ENCODE measurements at regions not wholly inside any gene's neighbourhood (a gene's known extent, or its start where the extent isn't known, plus 50 kb on each side); places are given as distances from the start of the nearest gene placed in this dataset.

DNA sequence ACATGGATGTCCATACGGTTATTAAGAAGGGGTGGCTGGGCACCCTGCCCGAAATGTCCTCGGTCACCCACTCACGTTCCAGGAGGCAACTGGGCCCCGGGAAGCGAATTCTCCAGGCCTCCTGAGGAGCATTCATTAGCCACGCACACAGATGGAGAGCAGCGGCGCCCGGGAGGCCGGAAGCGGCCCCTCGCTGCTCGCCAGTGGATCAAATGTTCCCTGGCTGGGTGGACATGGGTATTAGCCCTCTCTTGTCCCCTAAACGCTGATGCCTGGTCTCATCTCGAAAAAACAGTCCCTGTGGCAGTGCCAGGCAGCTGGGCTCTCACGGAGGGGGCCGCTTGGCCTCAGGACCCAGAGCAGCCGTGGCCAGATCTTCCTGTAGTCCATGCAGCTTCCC is 59.0 kb upstream of the DLK1 start:
- DNase-seq = no peak
- intact Hi-C loops (cut with DNase I) = loop anchor here in 2 of 4 donors (10.0 kb wide), 2 partner anchors 223 to 957 kb away; no protein-coding TSS in a partner anchor
- H3K27me3 ChIP-seq (ENCODE audit: control insufficient read depth, insufficient read depth) = no peaks in the 10 kb centered on the region

GRCh38 chr14:100668352-100668751 is 58.3 kb upstream of the DLK1 start:
- ATAC-seq (no peak), DNase-seq (no peak)
- no peak overlapping the region for H3K27ac ChIP-seq (ENCODE audit: low read length)
- H3K9me3 ChIP-seq (ENCODE audit: control insufficient read depth, low read length) = no peaks in the 10 kb centered on the region
- WGBS = 96% methylated on average over 6 of the region's 6 CpGs
- no peaks in the 10 kb centered on the region for H3K27me3 ChIP-seq (ENCODE audit: control insufficient read depth, insufficient read depth)
- no peak overlapping the region for H3K4me3 ChIP-seq (ENCODE audit: low read length)
- no peaks in the 10 kb centered on the region for H3K4me1 ChIP-seq (ENCODE audit: control insufficient read depth, insufficient read depth, low read length)
- intact Hi-C loops (cut with DNase I) = loop anchor here in 2 of 4 donors (10.0 kb wide), 2 partner anchors 224 to 956 kb away; no protein-coding TSS in a partner anchor

More for the DNA sequence above, 59.0 kb upstream of the DLK1 start:
- Histone ChIP-seq H3K9me3 (ENCODE audit: control insufficient read depth, low read length) (no peaks in the 10 kb centered on the region), H3K4me1 (ENCODE audit: control insufficient read depth, insufficient read depth, low read length) (no peaks in the 10 kb centered on the region), H3K4me3 (ENCODE audit: low read length) (no peak overlapping the region), H3K27ac (ENCODE audit: low read length) (no peak overlapping the region)
- WGBS = 90% methylated on average over 19 of the region's 19 CpGs
- ATAC-seq = no peak

GRCh38 chr14:100669011-100669412 is 57.7 kb upstream of the DLK1 start:
- intact Hi-C loops (cut with DNase I) = loop anchor here in 2 of 4 donors (10.0 kb wide), 2 partner anchors 224 to 956 kb away; no protein-coding TSS in a partner anchor

DNA sequence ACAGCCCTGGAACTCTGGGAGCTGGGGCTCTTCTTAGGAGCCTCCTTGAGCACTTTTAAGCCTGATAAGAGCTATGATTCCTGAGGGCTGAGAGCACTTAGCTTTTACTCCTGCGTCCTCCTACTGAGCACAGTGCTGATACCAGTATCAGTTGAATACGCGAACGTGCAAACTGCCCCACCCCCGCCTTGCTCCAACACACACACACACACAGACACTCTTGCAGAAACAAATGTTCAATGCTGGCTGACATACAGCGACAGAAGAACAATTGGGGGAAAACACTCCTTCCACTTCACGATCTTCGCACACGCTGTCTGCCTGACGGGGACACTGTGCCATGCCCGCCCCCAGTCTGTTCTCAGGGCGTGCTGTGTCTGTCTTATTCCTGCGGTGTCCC is 57.2 kb upstream of the DLK1 start:
- DNase-seq = no peak
- H3K27me3 ChIP-seq (ENCODE audit: control insufficient read depth, insufficient read depth) = no peaks in the 10 kb centered on the region
- no peak overlapping the region for H3K27ac ChIP-seq (ENCODE audit: low read length)
- H3K4me3 ChIP-seq (ENCODE audit: low read length) = no peak overlapping the region
- H3K9me3 ChIP-seq (ENCODE audit: control insufficient read depth, low read length) = no peaks in the 10 kb centered on the region
- H3K4me1 ChIP-seq (ENCODE audit: control insufficient read depth, insufficient read depth, low read length) = no peaks in the 10 kb centered on the region
- intact Hi-C loops (cut with DNase I) = loop anchor here in 2 of 4 donors (10.0 kb wide), 2 partner anchors 225 to 955 kb away; no protein-coding TSS in a partner anchor
- 25% methylated on average over 13 of the region's 13 CpGs for WGBS
- no peak for ATAC-seq

More at GRCh38 chr14:100669011-100669412, 57.7 kb upstream of the DLK1 start:
- ATAC-seq (no peak), DNase-seq (no peak)
- Histone ChIP-seq H3K4me1 (ENCODE audit: control insufficient read depth, insufficient read depth, low read length) (no peaks in the 10 kb centered on the region), H3K4me3 (ENCODE audit: low read length) (no peak overlapping the region), H3K27me3 (ENCODE audit: control insufficient read depth, insufficient read depth) (no peaks in the 10 kb centered on the region), H3K27ac (ENCODE audit: low read length) (no peak overlapping the region), H3K9me3 (ENCODE audit: control insufficient read depth, low read length) (no peaks in the 10 kb centered on the region)
- 55% methylated on average over 9 of the region's 9 CpGs for WGBS

DNA sequence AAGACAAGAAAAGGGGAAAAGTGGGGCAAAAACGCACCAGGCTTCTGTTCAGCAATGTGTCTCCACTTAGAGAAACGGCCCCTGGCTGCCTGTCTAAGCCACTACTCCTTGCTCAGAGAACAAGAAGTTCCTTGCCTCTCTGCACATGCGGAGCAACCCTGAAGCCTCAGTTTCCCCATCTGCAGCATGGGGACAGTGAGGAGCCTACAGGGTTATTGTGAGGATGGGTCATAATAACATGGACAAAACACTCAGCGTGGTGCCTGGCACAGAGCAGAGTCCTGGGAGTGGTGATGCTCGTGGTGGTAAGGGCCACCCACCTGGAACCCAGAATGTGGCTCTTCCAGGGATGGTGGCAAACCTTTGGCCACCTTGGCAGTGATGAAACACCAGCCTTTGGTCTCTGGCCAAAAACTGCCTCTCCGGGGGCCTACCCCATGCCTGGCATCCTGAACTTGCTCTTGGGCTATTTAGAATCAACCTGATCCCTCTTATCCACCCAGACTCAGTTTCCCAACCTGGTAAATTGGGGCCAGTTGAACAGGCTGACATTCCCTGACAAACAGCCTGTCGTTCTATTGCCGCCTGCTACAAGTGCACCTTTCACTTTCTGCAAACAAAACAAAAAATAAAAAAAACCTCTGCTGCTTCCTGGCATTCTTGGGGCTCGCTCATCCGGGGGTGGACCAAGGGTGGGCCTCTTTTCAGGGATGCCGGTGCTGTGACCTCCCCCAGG is 56.5 kb upstream of the DLK1 start:
- intact Hi-C loops (cut with DNase I) = loop anchor here in 1 of 4 donors (10.0 kb wide), 1 partner anchor 155 kb away; the partner anchor contains the start of gene MEG3
- WGBS = 56% methylated on average over 11 of the region's 11 CpGs
- Histone ChIP-seq H3K27ac (ENCODE audit: low read length) (no peak overlapping the region), H3K9me3 (ENCODE audit: control insufficient read depth, low read length) (no peaks in the 10 kb centered on the region), H3K4me1 (ENCODE audit: control insufficient read depth, insufficient read depth, low read length) (no peaks in the 10 kb centered on the region), H3K4me3 (ENCODE audit: low read length) (no peak overlapping the region), H3K27me3 (ENCODE audit: control insufficient read depth, insufficient read depth) (no peaks in the 10 kb centered on the region)
- no peak for ATAC-seq
- no peak for DNase-seq

DNA sequence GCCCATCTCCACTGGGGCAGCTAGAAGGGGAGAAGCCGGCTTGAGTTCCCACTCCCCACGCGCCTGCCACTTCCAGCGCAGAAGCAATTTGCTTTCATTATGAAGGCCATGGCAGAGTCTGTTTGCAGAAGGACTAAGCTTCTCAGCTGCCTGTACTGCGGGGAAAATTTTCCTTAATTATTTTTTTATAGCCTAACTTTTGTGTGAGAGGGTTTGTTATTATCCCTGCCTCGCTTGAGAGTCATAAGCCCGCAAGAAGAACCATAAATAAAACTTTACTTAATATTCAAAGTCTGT is 56.0 kb upstream of the DLK1 start:
- Histone ChIP-seq H3K4me3 (ENCODE audit: low read length) (no peak overlapping the region), H3K27ac (ENCODE audit: low read length) (no peak overlapping the region), H3K4me1 (ENCODE audit: control insufficient read depth, insufficient read depth, low read length) (no peaks in the 10 kb centered on the region), H3K9me3 (ENCODE audit: control insufficient read depth, low read length) (no peaks in the 10 kb centered on the region), H3K27me3 (ENCODE audit: control insufficient read depth, insufficient read depth) (no peaks in the 10 kb centered on the region)
- DNase-seq (no peak), ATAC-seq (no peak)
- WGBS = 70% methylated on average over 7 of the region's 7 CpGs
- intact Hi-C loops (cut with DNase I) = loop anchor here in 1 of 4 donors (10.0 kb wide), 1 partner anchor 154 kb away; the partner anchor contains the start of gene MEG3

- H3K27me3 ChIP-seq (ENCODE audit: control insufficient read depth, insufficient read depth) = no peaks in the 10 kb centered on the region
- H3K4me1 ChIP-seq (ENCODE audit: control insufficient read depth, insufficient read depth, low read length) = no peaks in the 10 kb centered on the region
- DNase-seq (no peak), ATAC-seq (no peak)
- H3K27ac ChIP-seq (ENCODE audit: low read length) = no peak overlapping the region
- no peak overlapping the region for H3K4me3 ChIP-seq (ENCODE audit: low read length)
- H3K9me3 ChIP-seq (ENCODE audit: control insufficient read depth, low read length) = no peaks in the 10 kb centered on the region
- intact Hi-C loops (cut with DNase I) = loop anchor here in 1 of 4 donors (10.0 kb wide), 1 partner anchor 153 kb away; the partner anchor contains the start of gene MEG3
- 84% methylated on average over 6 of the region's 6 CpGs for WGBS
These were observed 55.2 kb upstream of the DLK1 start for GRCh38 chr14:100671386-100671901.

DNA sequence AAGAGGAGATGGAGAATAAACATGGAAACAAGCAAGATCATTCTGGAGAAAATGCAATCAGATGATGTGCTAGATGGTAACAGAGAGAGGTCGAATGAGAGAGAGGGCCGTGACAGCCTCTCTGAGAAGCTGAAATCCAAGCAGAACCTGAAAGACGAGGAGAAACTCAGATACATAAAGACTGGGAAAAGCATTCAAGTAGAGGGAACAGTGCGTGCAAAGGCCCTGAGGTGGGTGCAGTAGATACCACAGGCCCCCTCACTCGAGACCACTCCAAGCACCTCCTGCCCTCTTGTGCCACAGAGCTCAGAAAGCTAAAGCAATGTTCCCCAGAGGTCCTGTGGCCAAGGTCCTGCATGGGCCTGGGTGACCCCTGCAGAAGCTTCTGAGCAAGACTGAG is 54.8 kb upstream of the DLK1 start:
- DNase-seq (no peak), ATAC-seq (no peak)
- Histone ChIP-seq H3K4me3 (ENCODE audit: low read length) (no peak overlapping the region), H3K27me3 (ENCODE audit: control insufficient read depth, insufficient read depth) (no peaks in the 10 kb centered on the region), H3K27ac (ENCODE audit: low read length) (no peak overlapping the region), H3K9me3 (ENCODE audit: control insufficient read depth, low read length) (no peaks in the 10 kb centered on the region), H3K4me1 (ENCODE audit: control insufficient read depth, insufficient read depth, low read length) (no peaks in the 10 kb centered on the region)
- WGBS = 84% methylated on average over 5 of the region's 5 CpGs
- intact Hi-C loops (cut with DNase I) = loop anchor here in 1 of 4 donors (10.0 kb wide), 1 partner anchor 153 kb away; the partner anchor contains the start of gene MEG3

- intact Hi-C loops (cut with DNase I) = loop anchor here in 1 of 4 donors (10.0 kb wide), 1 partner anchor 152 kb away; the partner anchor contains the start of gene MEG3
- no peaks in the 10 kb centered on the region for H3K27me3 ChIP-seq (ENCODE audit: control insufficient read depth, insufficient read depth)
These were observed 53.4 kb upstream of the DLK1 start for GRCh38 chr14:100673085-100673806.

DNA sequence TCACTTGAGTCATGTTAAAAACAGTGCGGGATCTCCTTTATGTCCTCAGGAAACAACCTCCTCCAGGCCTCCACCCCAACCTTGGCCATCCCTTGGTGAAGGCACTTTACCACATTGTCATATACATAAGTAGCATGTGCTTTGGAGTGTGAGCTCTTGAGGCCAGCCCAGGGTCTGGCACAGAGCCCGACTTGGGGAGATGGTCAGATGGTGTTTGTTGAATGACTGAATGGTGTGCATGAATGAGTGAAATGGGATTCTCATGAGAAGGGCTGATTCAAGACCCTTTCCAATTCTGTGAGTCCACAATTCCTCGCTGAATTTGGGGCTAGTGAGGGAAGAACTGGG is 52.9 kb upstream of the DLK1 start:
- Histone ChIP-seq H3K27ac (ENCODE audit: low read length) (no peak overlapping the region), H3K4me3 (ENCODE audit: low read length) (no peak overlapping the region), H3K4me1 (ENCODE audit: control insufficient read depth, insufficient read depth, low read length) (peaks cover 6% of the 10 kb centered on the region), H3K27me3 (ENCODE audit: control insufficient read depth, insufficient read depth) (no peaks in the 10 kb centered on the region), H3K9me3 (ENCODE audit: control insufficient read depth, low read length) (no peaks in the 10 kb centered on the region)
- DNase-seq (no peak), ATAC-seq (no peak)
- intact Hi-C loops (cut with DNase I) = loop anchor here in 1 of 4 donors (10.0 kb wide), 1 partner anchor 151 kb away; the partner anchor contains the start of gene MEG3
- 91% methylated on average over 3 of the region's 3 CpGs for WGBS

More at GRCh38 chr14:100673085-100673806, 53.4 kb upstream of the DLK1 start:
- no peak overlapping the region for H3K4me3 ChIP-seq (ENCODE audit: low read length)
- no peak for ATAC-seq
- WGBS = 30% methylated on average over 22 of the region's 22 CpGs
- no peak overlapping the region for H3K27ac ChIP-seq (ENCODE audit: low read length)
- H3K4me1 ChIP-seq (ENCODE audit: control insufficient read depth, insufficient read depth, low read length) = peaks cover 6% of the 10 kb centered on the region
- no peaks in the 10 kb centered on the region for H3K9me3 ChIP-seq (ENCODE audit: control insufficient read depth, low read length)
- no peak for DNase-seq

DNA sequence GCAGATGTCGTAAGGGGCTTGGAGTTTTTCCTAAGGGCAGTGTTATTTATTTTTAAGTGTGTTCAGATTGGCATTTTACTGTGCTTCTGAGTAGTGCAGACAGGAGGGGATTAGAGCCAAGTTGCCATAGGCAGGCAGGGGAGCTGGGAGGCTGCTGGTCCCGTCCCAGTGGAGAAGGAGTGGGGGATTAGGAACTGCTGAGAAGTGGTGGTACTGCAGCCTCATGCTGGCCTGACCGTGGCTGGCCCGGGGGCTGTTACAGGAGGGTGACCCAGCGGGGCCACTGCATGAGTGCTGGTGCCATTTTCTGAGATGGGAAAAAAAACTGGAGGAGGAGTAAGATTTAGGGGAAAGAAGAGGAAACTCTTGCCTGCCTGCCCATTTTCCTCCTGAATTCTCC is 52.3 kb upstream of the DLK1 start:
- Histone ChIP-seq H3K9me3 (ENCODE audit: control insufficient read depth, low read length) (no peaks in the 10 kb centered on the region), H3K27ac (ENCODE audit: low read length) (no peak overlapping the region), H3K4me1 (ENCODE audit: control insufficient read depth, insufficient read depth, low read length) (peaks cover 7% of the 10 kb centered on the region), H3K27me3 (ENCODE audit: control insufficient read depth, insufficient read depth) (no peaks in the 10 kb centered on the region), H3K4me3 (ENCODE audit: low read length) (no peak overlapping the region)
- ATAC-seq (no peak), DNase-seq (no peak)
- WGBS = 82% methylated on average over 5 of the region's 5 CpGs
- intact Hi-C loops (cut with DNase I) = loop anchor here in 1 of 4 donors (10.0 kb wide), 1 partner anchor 150 kb away; the partner anchor contains the start of gene MEG3
